ENCODE measurements at regions not wholly inside any gene's neighbourhood (a gene's known extent, or its start where the extent isn't known, plus 50 kb on each side); places are given as distances from the start of the nearest gene placed in this dataset.

DNA sequence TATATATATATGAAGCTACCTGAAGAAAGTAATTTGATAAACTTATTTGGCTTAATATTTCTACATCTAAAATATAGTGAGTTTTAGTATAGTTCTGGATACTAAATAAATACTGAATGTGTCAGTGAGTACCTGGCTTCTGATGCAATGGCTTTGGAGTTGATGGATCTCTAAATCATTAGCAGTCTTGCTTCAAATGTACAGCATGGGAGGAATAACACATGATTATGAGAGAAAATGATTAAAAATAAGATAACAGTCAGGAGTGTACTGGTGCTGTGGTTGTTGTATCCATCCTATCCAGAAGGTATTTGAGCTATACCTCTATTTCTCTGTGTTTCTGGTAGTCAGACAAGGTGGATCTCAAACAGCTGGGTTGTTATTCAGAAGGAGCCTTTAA is 641.3 kb downstream of the TRAM1L1 start:
- H3K27me3 Mint-ChIP-seq (ENCODE audit: low read depth) = no peaks in the 10 kb centered on the region
- Histone ChIP-seq H4K8ac (replicated peaks; ENCODE audit: insufficient read length, low read depth, low read length) (no peak overlapping the region), H3K4ac (ENCODE audit: low read depth, low read length) (no peak overlapping the region), H3T11ph (ENCODE audit: low read length) (no peak overlapping the region), H2BK120ac (ENCODE audit: low read depth, low read length, poor library complexity, severe bottlenecking) (no peak overlapping the region), H3K56ac (ENCODE audit: insufficient read length, low read depth, low read length) (no peak overlapping the region), H3K23ac (ENCODE audit: insufficient read length, low read depth, low read length) (no peak overlapping the region), H3K4me1 (ENCODE audit: insufficient read depth, low read length) (no peaks in the 10 kb centered on the region), H2BK15ac (ENCODE audit: low read depth, low read length) (no peak overlapping the region), H3K79me2 (ENCODE audit: insufficient read depth, low read length) (no peaks in the 10 kb centered on the region), H3K23me2 (ENCODE audit: insufficient read length, low read depth, low read length, poor library complexity, severe bottlenecking) (no peaks in the 10 kb centered on the region), H3K27ac (ENCODE audit: insufficient read length, low read depth, low read length) (no peak overlapping the region), H2BK12ac (ENCODE audit: insufficient read length, low read depth, low read length) (no peak overlapping the region), H4K91ac (ENCODE audit: insufficient read length, low read depth, low read length) (no peak overlapping the region), H4K20me1 (ENCODE audit: control insufficient read depth, insufficient read depth, insufficient read length) (no peaks in the 10 kb centered on the region), H4K5ac (ENCODE audit: insufficient read length, low read depth, low read length) (no peak overlapping the region), H3K18ac (ENCODE audit: insufficient read length, low read depth, low read length) (no peak overlapping the region), H2AFZ (ENCODE audit: low read length) (no peak overlapping the region), H3K27me3 (ENCODE audit: insufficient read depth, low read length) (no peaks in the 10 kb centered on the region), H3K9me3 (ENCODE audit: control insufficient read depth, low read depth, low read length) (no peaks in the 10 kb centered on the region), H3K4me2 (ENCODE audit: insufficient read depth, insufficient read length, low read length) (no peak overlapping the region), H3K79me1 (ENCODE audit: insufficient read depth, low read depth, low read length, poor library complexity, severe bottlenecking) (no peaks in the 10 kb centered on the region), H3K9ac (ENCODE audit: extremely low read depth, insufficient read length, low read length) (no peak overlapping the region), H2BK5ac (ENCODE audit: insufficient read length, low read length) (no peak overlapping the region), H3K14ac (ENCODE audit: insufficient read depth, low read length) (no peak overlapping the region), H2BK20ac (ENCODE audit: low read depth, low read length, poor library complexity, severe bottlenecking) (no peak overlapping the region), H2AK5ac (ENCODE audit: insufficient read length, low read length) (no peak overlapping the region)
- H3K36me3 Mint-ChIP-seq (ENCODE audit: insufficient read depth in 1 of 3, low read depth in 3 of 3) = no peaks in the 10 kb centered on the region
- H3K9me3 Mint-ChIP-seq = peaks cover 2 to 3% of the 10 kb centered on the region in 2 experiments; a peak in 3 of 5 replicates
- no peak for DNase-seq
- no peak for TF ChIP-seq CTCF (conservative IDR thresholded peaks at IDR 0.05)
- H3K27ac Mint-ChIP-seq = no peak overlapping the region
- no peak overlapping the region for H3K4me3 Mint-ChIP-seq
- H3K4me1 Mint-ChIP-seq = 0 out of 4 replicates have a peak, but pooled peaks cover 0 to 4% of the 10 kb centered on the region in 2 experiments
